ENCODE measurements at regions not wholly inside any gene's neighbourhood (a gene's known extent, or its start where the extent isn't known, plus 50 kb on each side); places are given as distances from the start of the nearest gene placed in this dataset.

GRCh38 chr22:34976886-34977285 lies 89.1 kb upstream of the ISX start:
- TF ChIP-seq CTCF (CRISPR knock-in tag; IDR thresholded peaks at IDR 0.05) (no peak), ZNF263 (CRISPR knock-in tag; IDR thresholded peaks at IDR 0.05) (no peak), ZNF510 (CRISPR knock-in tag; IDR thresholded peaks at IDR 0.05; ENCODE audit: low read depth) (no peak), MTA3 (CRISPR knock-in tag; IDR thresholded peaks at IDR 0.05) (no peak), NR3C1 (CRISPR knock-in tag; IDR thresholded peaks at IDR 0.05) (no peak)

All from HepG2 (cell line).